GM19025 (cell line): ENCODE measurements at regions not wholly inside any gene's neighbourhood (a gene's known extent, or its start where the extent isn't known, plus 50 kb on each side); places are given as distances from the start of the nearest gene placed in this dataset.
"Not testable (repeated sequence)": the region's sequence is repeated elsewhere in the genome, so short reads cannot be mapped to it uniquely, and the experiment has no call there.

ENCODE experiments used
- ATAC-seq: cut with Tn5 transposase; IDR thresholded peaks from one replicate; pipeline ENCODE4 v1.9.1; 2021; ENCODE audit warnings: mild to moderate bottlenecking, low read depth, moderate library complexity; ENCODE audit not compliant: unreplicated experiment

DNA sequence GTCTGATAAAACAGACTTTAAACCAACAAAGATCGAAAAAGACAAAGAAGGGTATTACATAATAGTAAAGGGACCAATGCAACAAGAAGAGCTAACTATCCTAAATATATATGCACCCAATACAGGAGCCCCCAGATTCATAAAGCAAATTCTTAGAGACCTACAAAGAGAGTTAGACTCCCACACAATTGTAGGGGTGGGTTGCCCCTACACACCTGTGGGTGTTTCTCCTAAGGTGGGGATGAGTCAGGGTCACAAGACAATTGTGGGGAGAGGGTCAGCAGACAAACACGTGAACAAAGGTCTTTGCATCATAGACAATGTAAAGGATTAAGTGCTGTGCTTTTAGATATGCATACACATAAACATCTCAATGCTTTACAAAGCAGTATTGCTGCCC lies 269.4 kb upstream of the PRR16 start:
- not testable (repeated sequence) for ATAC-seq

DNA sequence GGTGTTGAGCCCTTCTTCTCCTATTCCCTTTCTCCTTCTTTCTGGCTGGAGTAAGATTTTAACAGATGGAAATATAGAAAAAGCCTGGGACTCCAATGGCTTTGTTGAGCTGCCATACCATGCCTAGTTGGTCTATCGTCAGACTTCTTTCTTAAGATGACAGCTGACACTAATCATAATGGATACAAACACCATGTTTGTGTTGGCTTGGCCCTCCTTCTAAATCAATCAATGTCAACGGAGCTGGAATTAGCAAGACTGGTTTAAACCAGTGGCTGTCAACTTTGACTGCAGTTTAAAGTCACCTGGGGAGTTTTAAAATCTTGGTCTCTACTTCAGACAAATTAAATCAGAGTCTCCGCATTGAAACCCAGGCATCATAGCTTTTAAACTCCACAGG lies 264.5 kb upstream of the PRR16 start:
- ATAC-seq = no peak

DNA sequence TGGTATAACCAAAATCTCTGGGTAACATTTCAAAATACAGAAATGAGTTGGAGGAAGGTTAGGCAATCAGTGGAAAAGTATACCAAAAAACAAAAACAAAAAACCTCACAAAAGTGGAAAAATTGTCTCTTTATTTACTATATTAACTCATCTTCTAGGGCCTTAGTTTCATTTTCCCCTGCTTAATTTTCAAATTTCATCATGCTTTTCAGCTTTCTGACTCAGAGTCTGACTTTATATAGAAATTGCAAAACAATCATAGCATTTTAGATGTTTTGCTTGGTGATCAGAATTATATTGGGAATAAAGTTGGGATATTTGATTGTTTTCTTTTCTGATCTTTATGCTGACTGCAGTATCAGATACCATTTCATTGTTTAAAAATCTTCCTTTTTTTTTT lies 257.0 kb upstream of the PRR16 start:
- ATAC-seq = no peak

GRCh38 chr5:120217001-120217400 lies 247.1 kb upstream of the PRR16 start:
- no peak for ATAC-seq

DNA sequence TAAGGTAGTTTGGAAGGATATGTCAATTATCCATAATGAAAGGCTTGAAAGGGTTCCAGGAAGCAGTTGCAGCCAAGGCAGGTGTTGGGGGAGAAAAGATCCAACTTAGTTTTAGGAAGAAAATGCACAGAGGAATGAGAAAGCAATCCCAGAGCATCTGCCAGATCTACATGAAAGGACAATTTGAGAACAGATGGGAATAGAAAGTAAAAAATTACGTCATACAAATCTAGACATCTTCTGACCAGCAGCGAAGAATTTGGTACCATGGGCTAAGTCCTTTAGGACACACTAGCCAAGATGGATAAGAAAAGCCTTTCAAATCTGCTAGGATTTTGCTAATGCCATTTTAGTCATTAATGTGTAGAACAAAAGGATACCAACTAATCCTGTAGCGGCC lies 244.1 kb upstream of the PRR16 start:
- ATAC-seq = no peak

GRCh38 chr5:120225524-120225923 lies 238.6 kb upstream of the PRR16 start:
- no peak for ATAC-seq

DNA sequence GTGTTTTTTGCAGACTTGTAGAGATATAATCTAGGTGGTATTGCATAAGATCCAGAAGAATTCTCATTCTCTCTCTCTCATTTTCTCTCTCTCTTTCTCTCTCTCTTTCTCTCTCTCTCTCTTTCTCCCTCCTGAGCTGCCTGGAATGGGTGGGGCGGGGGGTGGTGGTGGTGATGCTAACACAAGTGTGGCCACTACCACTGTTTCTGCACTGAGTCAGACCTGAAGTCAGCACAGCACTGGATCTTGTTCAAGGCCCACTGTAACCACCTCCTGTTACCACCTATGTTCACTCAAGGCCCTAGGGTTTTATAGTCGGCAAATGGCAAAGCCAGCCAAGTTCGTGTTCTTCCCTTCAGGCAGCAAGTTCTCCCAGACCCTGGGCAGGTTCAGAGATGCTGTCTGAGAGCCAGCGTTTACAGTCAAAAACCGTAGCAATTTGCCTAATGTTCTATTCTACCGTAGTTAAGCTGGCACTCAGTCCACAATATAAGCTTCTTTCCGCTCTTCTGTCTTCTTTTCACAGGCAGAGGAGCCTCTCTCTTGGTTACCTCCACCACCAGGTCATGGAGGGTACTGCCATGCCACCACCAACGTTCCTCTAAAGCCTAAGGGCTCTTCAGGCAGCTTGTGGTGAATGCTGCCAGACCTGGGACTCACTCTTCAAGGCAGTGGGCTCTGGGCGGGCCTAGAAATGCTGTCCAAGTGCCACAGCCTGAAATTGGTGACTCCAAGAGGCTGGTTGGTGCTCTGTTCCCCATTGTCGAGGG lies 235.7 kb upstream of the PRR16 start:
- no peak for ATAC-seq

DNA sequence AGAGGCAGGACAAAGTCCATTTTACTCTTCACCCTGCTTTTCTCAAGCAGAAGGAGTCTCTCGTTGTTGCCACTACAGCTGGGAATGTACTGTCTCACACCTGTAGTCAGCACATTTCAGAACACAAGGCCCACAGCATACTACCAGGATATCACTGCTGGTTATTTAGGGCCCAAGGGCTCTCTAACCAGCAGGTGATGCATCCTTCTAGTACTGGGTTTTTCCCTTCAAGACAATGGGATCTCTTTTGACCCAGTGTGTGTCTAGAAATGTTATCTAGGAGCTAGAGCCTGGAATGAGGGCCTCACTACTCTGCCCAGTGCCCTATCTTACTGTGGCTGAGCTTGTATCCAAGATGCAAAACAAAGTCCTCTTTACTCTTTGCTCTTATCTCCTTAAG lies 235.1 kb upstream of the PRR16 start:
- ATAC-seq = no peak

DNA sequence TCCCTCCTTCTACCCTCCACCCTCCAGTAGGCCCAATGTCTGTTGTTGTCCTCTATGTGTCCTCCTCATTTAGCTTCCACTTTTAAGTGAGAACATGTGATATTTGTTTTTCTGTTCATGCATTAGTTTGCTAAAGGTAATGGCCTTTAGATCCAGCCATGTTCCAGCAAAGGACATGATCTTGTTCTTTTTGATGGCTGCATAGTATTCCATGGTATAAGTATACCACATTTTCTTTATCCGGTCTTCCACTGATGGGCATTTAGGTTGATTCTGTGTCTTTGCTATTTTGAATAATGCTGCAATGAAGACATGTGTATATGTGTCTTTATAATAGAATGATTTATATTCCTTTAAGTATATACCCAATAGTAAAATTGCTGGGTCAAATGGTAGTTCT lies 232.5 kb upstream of the PRR16 start:
- no peak for ATAC-seq

- ATAC-seq = no peak
These were observed 227.7 kb upstream of the PRR16 start for GRCh38 chr5:120236360-120236759.

DNA sequence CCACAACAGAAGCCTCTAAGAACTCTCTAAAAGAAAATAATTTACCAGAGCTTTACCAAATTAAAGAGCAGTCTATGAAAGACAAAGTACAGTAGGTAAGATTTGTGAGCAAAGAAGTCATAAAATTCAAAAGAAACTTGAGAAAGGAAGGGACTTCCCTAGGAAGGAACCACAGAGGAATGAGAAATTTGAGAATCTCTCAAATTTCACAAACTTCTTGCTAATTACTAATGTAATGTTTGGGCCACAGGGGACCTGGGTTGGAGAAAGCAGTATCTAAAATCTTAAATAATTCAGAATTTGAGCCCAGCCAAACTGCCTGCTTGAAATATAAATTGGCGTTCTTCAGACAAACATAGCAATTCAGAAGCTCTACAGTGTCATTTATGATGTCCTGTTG lies 225.0 kb upstream of the PRR16 start:
- ATAC-seq = no peak

- ATAC-seq = no peak
These were observed 223.4 kb upstream of the PRR16 start for GRCh38 chr5:120240706-120241105.

DNA sequence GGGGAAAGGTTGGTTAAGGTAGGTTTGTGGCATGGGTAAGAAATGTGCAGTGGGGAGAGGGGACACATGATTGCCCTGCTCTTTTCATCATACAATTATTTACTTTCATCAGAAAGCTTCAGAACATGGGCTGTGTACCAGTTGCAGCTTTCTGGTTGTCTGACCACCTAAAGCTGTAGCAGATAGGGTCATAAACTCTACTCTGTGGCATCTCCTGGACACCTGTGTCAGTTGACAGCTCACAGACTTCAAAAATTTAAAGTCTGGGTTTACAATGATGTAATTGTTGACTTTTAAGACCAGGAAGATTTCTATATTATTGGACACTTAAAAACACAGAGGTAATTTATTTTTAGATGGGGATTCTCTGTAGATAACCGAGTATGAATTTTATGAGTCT lies 222.7 kb upstream of the PRR16 start:
- ATAC-seq = no peak

DNA sequence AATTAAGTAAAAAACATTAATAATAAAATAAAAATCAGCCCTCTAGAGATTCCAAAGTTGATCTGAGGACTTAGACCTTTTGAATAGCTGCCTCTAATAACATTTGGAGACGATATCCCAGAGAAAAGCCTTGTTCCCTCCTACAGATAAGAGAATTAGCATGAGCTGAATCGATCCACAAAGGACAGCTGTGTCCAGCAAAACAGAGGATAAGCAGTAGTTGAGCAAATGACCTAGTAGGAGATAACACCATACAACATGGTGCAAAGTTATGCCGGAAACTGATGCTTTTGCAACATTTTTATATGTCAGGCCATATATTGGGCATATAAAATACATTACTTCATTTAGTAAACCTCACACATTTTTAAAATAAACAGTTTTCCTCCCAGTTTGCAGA lies 212.2 kb upstream of the PRR16 start:
- ATAC-seq = no peak

DNA sequence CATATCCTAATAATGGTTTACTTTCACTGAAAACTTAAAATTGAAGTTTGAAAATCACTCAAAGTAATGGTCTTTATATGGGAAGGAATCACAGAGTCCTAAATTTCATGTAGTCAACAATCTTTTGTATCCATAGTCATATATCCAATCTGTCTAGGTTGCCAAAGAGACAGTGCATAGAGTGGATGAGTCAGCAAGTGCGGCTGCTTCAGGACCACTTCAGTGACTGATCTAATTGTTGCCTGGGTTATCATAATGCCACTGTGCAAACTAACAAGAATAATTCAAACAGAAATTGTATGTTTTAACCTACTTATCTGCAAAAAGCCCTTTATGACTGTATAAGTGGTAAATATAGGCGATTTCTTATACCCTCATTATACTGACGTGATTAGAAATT lies 211.3 kb upstream of the PRR16 start:
- no peak for ATAC-seq

DNA sequence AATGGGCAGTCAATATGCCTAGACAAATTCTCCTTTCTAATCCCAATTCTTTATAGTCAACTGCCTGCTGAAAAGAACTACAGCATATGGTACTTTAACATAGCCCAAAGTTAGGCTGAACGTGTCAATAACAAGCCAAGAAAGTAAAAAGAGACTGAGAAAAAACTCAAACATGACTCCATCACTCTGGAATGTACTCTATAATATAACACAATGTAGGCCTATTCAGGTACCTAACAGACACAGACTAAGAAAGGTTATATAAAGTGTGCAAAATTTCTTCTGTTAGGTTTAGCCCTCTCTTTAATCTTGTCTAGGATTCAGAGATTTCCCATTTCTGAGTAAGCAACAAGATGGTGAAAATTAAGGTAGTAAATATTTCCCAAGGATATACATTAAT lies 209.7 kb upstream of the PRR16 start:
- ATAC-seq = no peak

DNA sequence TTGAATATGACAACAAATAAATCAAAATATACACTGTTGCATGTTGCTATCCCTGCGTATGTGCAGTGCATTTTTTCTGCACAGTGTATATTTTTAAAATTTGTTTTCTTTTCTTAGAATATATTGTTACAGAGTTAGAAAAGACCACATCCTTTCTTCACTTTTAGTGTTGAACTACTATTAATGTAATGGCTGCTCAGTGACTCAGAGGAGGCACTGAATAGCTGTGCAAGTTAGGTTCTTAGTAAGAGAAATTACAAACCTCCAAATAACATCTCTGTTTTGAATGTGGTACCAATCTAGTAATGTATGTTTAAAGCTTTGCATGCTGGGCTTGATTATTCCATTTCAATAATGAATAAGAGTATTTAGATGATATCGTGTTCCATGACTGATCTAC lies 208.9 kb upstream of the PRR16 start:
- no peak for ATAC-seq

DNA sequence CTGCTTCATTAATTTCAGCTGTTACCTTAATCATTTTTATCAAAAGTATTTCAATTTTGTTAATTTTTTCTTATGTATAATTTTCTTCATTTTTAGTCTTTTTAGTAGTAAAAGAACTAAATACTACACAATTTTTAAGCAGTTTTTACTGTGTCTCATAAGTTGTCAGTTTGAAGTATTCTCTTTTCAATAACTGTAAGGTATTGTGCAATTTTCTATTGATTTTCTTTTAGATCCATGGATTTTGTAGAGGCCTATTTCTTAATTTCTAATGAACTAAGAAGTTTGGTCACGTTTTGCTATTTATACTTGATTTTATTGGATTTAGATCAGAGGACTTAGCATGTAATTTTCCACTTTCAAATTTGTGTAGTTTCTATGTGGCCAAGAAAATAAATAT lies 207.7 kb upstream of the PRR16 start:
- ATAC-seq = no peak

- ATAC-seq = no peak
These were observed 206.6 kb upstream of the PRR16 start for GRCh38 chr5:120257358-120257971.

- ATAC-seq = no peak
These were observed 206.0 kb upstream of the PRR16 start for GRCh38 chr5:120258123-120258522.

DNA sequence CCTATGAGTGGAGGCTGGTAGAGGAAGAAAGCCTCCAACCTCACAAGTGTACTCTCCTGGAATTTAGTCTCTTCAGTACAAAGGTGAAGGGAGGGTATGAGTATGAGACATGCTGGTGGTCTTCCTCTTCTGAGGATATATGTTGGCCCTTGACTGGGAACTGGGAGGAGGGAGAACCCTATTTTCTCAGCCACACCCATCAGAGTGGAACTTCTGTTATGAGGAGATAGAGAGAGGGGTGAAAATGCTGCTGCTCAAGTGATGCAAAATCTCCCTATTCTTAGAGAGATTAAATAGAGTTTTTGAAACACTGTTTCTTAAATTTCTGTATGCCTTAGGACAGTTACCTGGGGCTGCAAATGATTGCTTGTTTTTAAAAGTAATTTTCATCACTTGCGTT lies 203.4 kb upstream of the PRR16 start:
- no peak for ATAC-seq

- ATAC-seq = no peak
These were observed 193.6 kb upstream of the PRR16 start for GRCh38 chr5:120270498-120270897.
